Mucosa of gallbladder (tissue), 1 donor: ENCODE measurements at regions not wholly inside any gene's neighbourhood (a gene's known extent, or its start where the extent isn't known, plus 50 kb on each side); places are given as distances from the start of the nearest gene placed in this dataset.

Experiments used
- DNase-seq: peaks from one replicate; pipeline ENCODE4 v3.0.0-alpha.2; 2020; ENCODE audit warnings: low spot score
- donor health status: DM: no; HTN: no; CAD: no.

- no peak for DNase-seq
Observed at GRCh38 chr3:177529716-177530335, 332.5 kb upstream of the TBL1XR1 start.

- DNase-seq: no peak
Observed at GRCh38 chr3:177530908-177531307, 333.6 kb upstream of the TBL1XR1 start.

- no peak for DNase-seq
Observed at GRCh38 chr3:177536873-177537272, 339.6 kb upstream of the TBL1XR1 start.

GRCh38 chr3:177537612-177538011 lies 340.3 kb upstream of the TBL1XR1 start:
- DNase-seq: no peak

- no peak for DNase-seq
Observed at GRCh38 chr3:177538048-177538749, 340.9 kb upstream of the TBL1XR1 start.

GRCh38 chr3:177538750-177539730 lies 341.8 kb upstream of the TBL1XR1 start:
- no peak for DNase-seq

- no peak for DNase-seq
Observed at GRCh38 chr3:177541541-177541940, 344.3 kb upstream of the TBL1XR1 start.

GRCh38 chr3:177545964-177546363 lies 348.7 kb upstream of the TBL1XR1 start:
- DNase-seq: no peak

- no peak for DNase-seq
Observed at GRCh38 chr3:177547711-177548350, 350.5 kb upstream of the TBL1XR1 start.

GRCh38 chr3:177550667-177551066 lies 353.4 kb upstream of the TBL1XR1 start:
- no peak for DNase-seq

GRCh38 chr3:177551431-177551836 lies 354.2 kb upstream of the TBL1XR1 start:
- DNase-seq: no peak

GRCh38 chr3:177552051-177552450 lies 354.8 kb upstream of the TBL1XR1 start:
- no peak for DNase-seq

- DNase-seq: no peak
Observed at GRCh38 chr3:177553012-177553411, 355.7 kb upstream of the TBL1XR1 start.

GRCh38 chr3:177553579-177553978 lies 356.3 kb upstream of the TBL1XR1 start:
- DNase-seq: no peak

- no peak for DNase-seq
Observed at GRCh38 chr3:177554895-177555759, 357.8 kb upstream of the TBL1XR1 start.

- DNase-seq: no peak
Observed at GRCh38 chr3:177557548-177557947, 360.3 kb upstream of the TBL1XR1 start.

GRCh38 chr3:177561365-177561764 lies 364.1 kb upstream of the TBL1XR1 start:
- DNase-seq: no peak

- no peak for DNase-seq
Observed at GRCh38 chr3:177561769-177562392, 364.6 kb upstream of the TBL1XR1 start.

- no peak for DNase-seq
Observed at GRCh38 chr3:177563243-177563780, 366.0 kb upstream of the TBL1XR1 start.

- DNase-seq: no peak
Observed at GRCh38 chr3:177563792-177564191, 366.5 kb upstream of the TBL1XR1 start.
